Neural progenitor cell (in vitro differentiated cells): ENCODE measurements at regions not wholly inside any gene's neighbourhood (a gene's known extent, or its start where the extent isn't known, plus 50 kb on each side); places are given as distances from the start of the nearest gene placed in this dataset.

ENCODE experiments used
- EZH2 ChIP-seq: fragments of 200-600 bp; sonication (generic); IDR thresholded peaks from 2 replicates; pipeline ENCODE4 v1.6.1; 2017; ENCODE audit warnings: antibody characterized with exemption, mild to moderate bottlenecking, moderate library complexity
- EZH2phosphoT487 ChIP-seq: fragments of 200-600 bp; sonication (generic); IDR thresholded peaks from 2 replicates; pipeline ENCODE4 v1.6.1; 2017; ENCODE audit warnings: antibody characterized with exemption
- TF ChIP-seq, protein P1 (sequence below): fragments of 200-600 bp; sonication (generic); IDR thresholded peaks from 2 replicates; pipeline ENCODE4 v1.5.1; 2017; ENCODE audit warnings: antibody characterized with exemption, mild to moderate bottlenecking

DNA sequence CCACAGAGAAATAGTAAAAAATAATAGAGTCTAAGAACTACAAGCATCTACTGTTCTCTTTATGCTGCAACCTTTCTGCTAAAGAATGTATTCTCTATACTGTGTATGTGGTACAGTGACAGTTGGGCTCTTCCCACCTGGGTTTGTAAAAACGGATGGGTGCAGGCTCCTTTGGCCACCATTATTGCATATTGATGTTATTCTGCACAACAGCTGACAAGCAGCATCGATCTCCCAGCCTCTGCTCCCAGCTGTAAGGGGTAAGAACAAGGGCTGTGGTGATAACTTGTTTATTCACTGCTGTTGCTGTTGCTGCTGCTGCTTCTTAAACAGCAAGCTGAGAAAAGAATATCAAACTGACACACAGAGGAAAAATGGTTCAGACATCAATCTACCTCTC lies 56.1 kb downstream of the KCNRG start:
- TF ChIP-seq, protein P1, sequence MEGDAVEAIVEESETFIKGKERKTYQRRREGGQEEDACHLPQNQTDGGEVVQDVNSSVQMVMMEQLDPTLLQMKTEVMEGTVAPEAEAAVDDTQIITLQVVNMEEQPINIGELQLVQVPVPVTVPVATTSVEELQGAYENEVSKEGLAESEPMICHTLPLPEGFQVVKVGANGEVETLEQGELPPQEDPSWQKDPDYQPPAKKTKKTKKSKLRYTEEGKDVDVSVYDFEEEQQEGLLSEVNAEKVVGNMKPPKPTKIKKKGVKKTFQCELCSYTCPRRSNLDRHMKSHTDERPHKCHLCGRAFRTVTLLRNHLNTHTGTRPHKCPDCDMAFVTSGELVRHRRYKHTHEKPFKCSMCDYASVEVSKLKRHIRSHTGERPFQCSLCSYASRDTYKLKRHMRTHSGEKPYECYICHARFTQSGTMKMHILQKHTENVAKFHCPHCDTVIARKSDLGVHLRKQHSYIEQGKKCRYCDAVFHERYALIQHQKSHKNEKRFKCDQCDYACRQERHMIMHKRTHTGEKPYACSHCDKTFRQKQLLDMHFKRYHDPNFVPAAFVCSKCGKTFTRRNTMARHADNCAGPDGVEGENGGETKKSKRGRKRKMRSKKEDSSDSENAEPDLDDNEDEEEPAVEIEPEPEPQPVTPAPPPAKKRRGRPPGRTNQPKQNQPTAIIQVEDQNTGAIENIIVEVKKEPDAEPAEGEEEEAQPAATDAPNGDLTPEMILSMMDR: no peak
- TF ChIP-seq EZH2 (no peak), EZH2phosphoT487 (no peak)
